CD4-positive, alpha-beta memory T cell (primary cell): ENCODE measurements at regions not wholly inside any gene's neighbourhood (a gene's known extent, or its start where the extent isn't known, plus 50 kb on each side); places are given as distances from the start of the nearest gene placed in this dataset.

ENCODE experiments used
- CTCF ChIA-PET: fragments of 350-600 bp; sonication (Branson Sonifier 250); formaldehyde crosslinking; loops from one replicate; lab custom pipeline; 2021; ENCODE audit warnings: inconsistent platforms; ENCODE audit not compliant: partially characterized antibody; lab: Charles Lee
- POLR2A ChIA-PET: fragments of 350-600 bp; sonication (Branson Sonifier 250); formaldehyde crosslinking; loops from one replicate; lab custom pipeline; 2021; ENCODE audit not compliant: partially characterized antibody; lab: Charles Lee
- DNase-seq, 5 donors: peaks; one replicate each; pipeline versions ENCODE4 v3.0.0 to v3.0.0-alpha.2; 2020 to 2022; ENCODE audit warnings: mixed read lengths in 1 of 5
- H3K27ac ChIP-seq: one replicate; pipeline ENCODE4 v1.7.0; 2013; ENCODE audit warnings: low read depth, low read length
- H3K27me3 ChIP-seq: 2 replicates; pipeline ENCODE4 v1.7.0; 2013; ENCODE audit warnings: mild to moderate bottlenecking, low read length, moderate library complexity; ENCODE audit not compliant: insufficient read depth
- H3K36me3 ChIP-seq: 2 replicates; pipeline ENCODE4 v1.7.0; 2013; ENCODE audit warnings: mild to moderate bottlenecking, low read length, moderate library complexity; ENCODE audit not compliant: insufficient read depth
- H3K4me1 ChIP-seq: 2 replicates; pipeline ENCODE4 v1.7.0; 2013; ENCODE audit warnings: mild to moderate bottlenecking, low read length, moderate library complexity; ENCODE audit not compliant: insufficient read depth
- H3K4me3 ChIP-seq, 2 donors: one replicate each; pipeline ENCODE4 v1.7.0; 2013; ENCODE audit warnings: low read length in 2 of 2, mild to moderate bottlenecking in 1 of 2
- H3K9me3 ChIP-seq, 2 donors: one replicate each; pipeline ENCODE4 v1.7.0; 2013; ENCODE audit warnings: low read length in 2 of 2, control low read depth in 1 of 2; ENCODE audit not compliant: control insufficient read depth in 1 of 2
- H3K27ac Mint-ChIP-seq, 7 donors: one replicate each; pipeline ENCODE4 v1.8.0; 2020 to 2021; ENCODE audit warnings: mixed read lengths in 7 of 7, mild to moderate bottlenecking in 6 of 7, inconsistent platforms in 3 of 7, moderate library complexity in 3 of 7
- H3K27me3 Mint-ChIP-seq, 2 donors: one replicate each; pipeline ENCODE4 v1.8.0; 2020 to 2021; ENCODE audit warnings: mixed read lengths in 2 of 2
- H3K36me3 Mint-ChIP-seq, 2 donors: one replicate each; pipeline ENCODE4 v1.8.0; 2020 to 2021; ENCODE audit warnings: mixed read lengths in 2 of 2, inconsistent platforms in 1 of 2, mild to moderate bottlenecking in 1 of 2
- H3K4me1 Mint-ChIP-seq, 4 donors: one replicate each; pipeline ENCODE4 v1.8.0; 2020 to 2021; ENCODE audit warnings: mixed read lengths in 4 of 4, mild to moderate bottlenecking in 1 of 4
- H3K4me3 Mint-ChIP-seq, 8 donors: one replicate each; pipeline ENCODE4 v1.8.0; 2020 to 2021; ENCODE audit warnings: mixed read lengths in 8 of 8, mild to moderate bottlenecking in 7 of 8, moderate library complexity in 6 of 8, inconsistent platforms in 3 of 8
- H3K9me3 Mint-ChIP-seq, 8 donors: one replicate each; pipeline ENCODE4 v1.8.0; 2020 to 2021; ENCODE audit warnings: mixed read lengths in 8 of 8, mild to moderate bottlenecking in 5 of 8, inconsistent platforms in 3 of 8, moderate library complexity in 1 of 8
- intact Hi-C: fragments of 100-400 bp; cut with micrococcal nuclease; formaldehyde crosslinking; loops from one replicate; pipeline ENCODE4 v1.15.1; 2023

DNA sequence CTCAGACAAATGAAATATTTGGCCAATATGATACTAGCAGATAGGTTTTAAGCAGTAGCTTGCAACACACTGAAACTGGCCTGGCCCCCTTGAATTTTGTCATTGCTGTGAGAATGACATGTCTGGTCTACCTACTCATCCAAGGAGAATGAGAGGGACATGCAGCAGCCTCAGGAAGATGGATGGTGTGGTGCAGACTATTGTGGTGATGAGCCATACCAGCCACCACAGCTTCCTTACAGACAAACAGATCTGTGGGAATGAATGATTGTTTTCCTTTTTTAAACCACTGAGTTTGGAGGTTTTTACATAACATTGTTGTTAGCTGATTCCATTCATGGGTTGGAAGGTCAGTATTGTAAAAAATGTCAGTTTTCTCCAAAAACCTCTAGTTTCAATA is 133.7 kb upstream of the POU1F1 start:
- no peaks in the 10 kb centered on the region for H3K36me3 Mint-ChIP-seq
- POLR2A ChIA-PET = no interaction called here

DNA sequence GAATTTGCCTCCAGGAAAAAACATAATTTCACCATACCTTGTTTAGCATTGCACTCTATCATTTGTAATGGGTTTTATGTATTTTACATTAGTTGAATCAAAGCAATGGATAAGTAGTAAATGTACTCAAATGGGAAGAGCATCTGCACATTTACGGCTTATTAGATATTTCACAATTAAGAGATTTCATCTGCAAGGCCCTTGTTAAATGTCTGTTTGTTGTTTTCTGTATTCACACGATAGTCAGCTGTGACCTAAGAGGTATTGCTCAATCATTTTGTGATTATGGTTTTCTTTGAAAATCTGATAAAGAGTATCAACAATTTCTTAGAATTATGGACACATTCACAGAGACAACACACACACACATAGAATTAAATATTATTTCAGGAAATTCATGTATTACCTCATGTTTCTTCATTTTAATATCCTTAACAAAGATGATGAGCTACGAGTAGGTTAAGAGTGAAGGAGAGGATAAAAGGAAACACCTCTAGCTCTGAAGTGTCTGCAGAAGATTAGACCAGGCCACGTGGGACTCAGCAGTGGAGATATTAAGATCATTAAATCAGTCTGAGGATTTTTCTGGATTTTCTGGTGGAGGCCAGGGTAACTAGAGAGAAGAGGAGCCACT is 121.9 kb upstream of the POU1F1 start:
- Mint-ChIP-seq H3K27ac (no peak overlapping the region), H3K9me3 (peaks cover 0 to 5% (median 0%) of the 10 kb centered on the region in 8 donors), H3K36me3 (no peaks in the 10 kb centered on the region), H3K4me1 (no peaks in the 10 kb centered on the region), H3K27me3 (peaks cover 2% of the 10 kb centered on the region in 2 donors), H3K4me3 (no peak overlapping the region)
- CTCF ChIA-PET = no interaction called here
- Histone ChIP-seq H3K36me3 (no peaks in the 10 kb centered on the region), H3K4me1 (no peaks in the 10 kb centered on the region), H3K4me3 (no peak overlapping the region), H3K27me3 (no peaks in the 10 kb centered on the region), H3K9me3 (no peaks in the 10 kb centered on the region), H3K27ac (no peak overlapping the region)
- DNase-seq = no peak
- intact Hi-C loops = no loop called here
- POLR2A ChIA-PET = no interaction called here

More for the DNA sequence above, 133.7 kb upstream of the POU1F1 start:
- Histone ChIP-seq H3K4me1 (no peaks in the 10 kb centered on the region), H3K9me3 (no peaks in the 10 kb centered on the region), H3K4me3 (no peak overlapping the region), H3K36me3 (no peaks in the 10 kb centered on the region), H3K27ac (no peak overlapping the region), H3K27me3 (no peaks in the 10 kb centered on the region)
- H3K4me1 Mint-ChIP-seq = no peaks in the 10 kb centered on the region
- H3K4me3 Mint-ChIP-seq = no peak overlapping the region
- intact Hi-C loops = no loop called here
- DNase-seq = no peak
- CTCF ChIA-PET = no interaction called here
- peaks cover 0 to 10% (median 0%) of the 10 kb centered on the region in 8 donors for H3K9me3 Mint-ChIP-seq
- H3K27me3 Mint-ChIP-seq = no peaks in the 10 kb centered on the region
- no peak overlapping the region for H3K27ac Mint-ChIP-seq

DNA sequence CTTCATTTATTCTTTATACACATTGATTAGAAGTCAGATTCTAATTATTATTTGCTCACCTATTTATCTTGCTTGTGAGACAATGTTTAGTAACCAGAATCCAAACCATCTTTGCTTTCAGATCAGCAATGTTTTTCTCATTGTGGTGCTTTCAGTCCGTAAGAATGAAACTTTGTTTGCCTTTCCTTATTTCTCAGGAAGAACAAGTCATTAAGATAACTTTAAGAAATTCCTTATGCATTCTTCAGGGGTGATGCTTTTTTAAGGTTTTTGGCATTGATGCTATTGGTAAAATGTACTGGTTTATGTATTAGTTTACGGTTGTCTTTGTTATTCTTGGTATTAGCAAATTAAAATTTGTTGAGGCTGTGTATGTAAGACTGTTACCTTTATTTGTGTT is 120.8 kb upstream of the POU1F1 start:
- Histone ChIP-seq H3K4me3 (no peak overlapping the region), H3K27ac (no peak overlapping the region), H3K9me3 (no peaks in the 10 kb centered on the region), H3K27me3 (no peaks in the 10 kb centered on the region), H3K4me1 (no peaks in the 10 kb centered on the region), H3K36me3 (no peaks in the 10 kb centered on the region)
- H3K27ac Mint-ChIP-seq = no peak overlapping the region
- no peak overlapping the region for H3K4me3 Mint-ChIP-seq
- H3K9me3 Mint-ChIP-seq = peaks cover 0 to 5% (median 0%) of the 10 kb centered on the region in 8 donors
- no peaks in the 10 kb centered on the region for H3K4me1 Mint-ChIP-seq
- H3K36me3 Mint-ChIP-seq = no peaks in the 10 kb centered on the region
- H3K27me3 Mint-ChIP-seq = peaks cover 2% of the 10 kb centered on the region in 2 donors
- ChIA-PET POLR2A (no interaction called here), CTCF (no interaction called here)
- intact Hi-C loops = no loop called here
- DNase-seq = no peak

DNA sequence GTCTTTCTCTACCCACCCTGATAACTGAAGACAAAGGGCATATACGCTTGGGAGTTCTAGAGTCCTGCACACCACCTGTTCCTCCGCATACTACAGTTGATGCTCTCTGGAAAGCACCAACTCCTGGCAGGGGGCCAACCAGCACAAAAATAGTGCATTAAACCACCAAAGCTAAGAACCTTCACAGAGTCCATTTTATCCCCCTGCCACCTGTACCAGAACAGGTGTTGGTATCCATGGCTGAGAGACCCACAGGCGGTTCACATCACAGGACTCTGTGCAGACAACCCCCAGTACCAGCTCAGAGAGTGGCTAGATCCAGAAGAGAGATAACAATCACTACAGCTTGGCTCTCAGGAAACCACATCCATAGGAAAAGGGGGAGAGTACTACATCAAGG is 114.4 kb upstream of the POU1F1 start:
- Mint-ChIP-seq H3K27me3 (peaks cover 0 to 1% of the 10 kb centered on the region in 2 donors), H3K27ac (no peak overlapping the region), H3K4me3 (no peak overlapping the region), H3K36me3 (no peaks in the 10 kb centered on the region), H3K4me1 (no peaks in the 10 kb centered on the region), H3K9me3 (peaks cover 0 to 5% (median 2%) of the 10 kb centered on the region in 8 donors)
- DNase-seq = no peak
- H3K9me3 ChIP-seq = no peaks in the 10 kb centered on the region
- H3K36me3 ChIP-seq = no peaks in the 10 kb centered on the region
- POLR2A ChIA-PET = no interaction called here
- no peaks in the 10 kb centered on the region for H3K27me3 ChIP-seq
- no peak overlapping the region for H3K27ac ChIP-seq
- no peaks in the 10 kb centered on the region for H3K4me1 ChIP-seq
- intact Hi-C loops = no loop called here
- H3K4me3 ChIP-seq = no peak overlapping the region
- CTCF ChIA-PET = interaction anchor here (0.7 kb wide), 1 partner anchor 672 kb away, joined by 3 read pairs; no protein-coding TSS in a partner anchor

DNA sequence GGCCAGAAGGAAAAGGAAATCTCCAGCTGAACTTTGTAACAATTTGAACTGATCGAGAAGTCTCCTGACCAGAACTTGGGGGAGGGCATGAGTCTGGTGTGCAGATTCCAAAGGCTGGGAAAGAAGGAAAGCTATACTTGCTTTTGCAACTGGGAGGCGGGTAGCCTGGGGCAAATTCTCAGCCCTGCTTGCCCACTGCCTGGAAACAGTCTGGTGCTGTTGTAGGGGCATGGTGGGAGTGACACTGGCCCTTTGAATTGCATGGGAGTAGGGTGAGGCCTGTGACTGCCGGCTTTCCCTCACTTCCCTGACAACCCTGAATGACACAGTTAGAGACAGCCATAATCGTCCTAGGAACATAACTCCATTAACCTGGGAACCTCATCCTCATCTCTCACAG is 114.0 kb upstream of the POU1F1 start:
- Mint-ChIP-seq H3K4me3 (no peak overlapping the region), H3K36me3 (no peaks in the 10 kb centered on the region), H3K27ac (no peak overlapping the region), H3K27me3 (peaks cover 0 to 1% of the 10 kb centered on the region in 2 donors), H3K4me1 (no peaks in the 10 kb centered on the region), H3K9me3 (peaks cover 0 to 5% (median 1%) of the 10 kb centered on the region in 8 donors)
- ChIA-PET POLR2A (no interaction called here), CTCF (no interaction called here)
- no peak for DNase-seq
- H3K36me3 ChIP-seq = no peaks in the 10 kb centered on the region
- H3K27me3 ChIP-seq = no peaks in the 10 kb centered on the region
- H3K9me3 ChIP-seq = no peaks in the 10 kb centered on the region
- no peaks in the 10 kb centered on the region for H3K4me1 ChIP-seq
- no peak overlapping the region for H3K27ac ChIP-seq
- H3K4me3 ChIP-seq = no peak overlapping the region
- intact Hi-C loops = no loop called here

DNA sequence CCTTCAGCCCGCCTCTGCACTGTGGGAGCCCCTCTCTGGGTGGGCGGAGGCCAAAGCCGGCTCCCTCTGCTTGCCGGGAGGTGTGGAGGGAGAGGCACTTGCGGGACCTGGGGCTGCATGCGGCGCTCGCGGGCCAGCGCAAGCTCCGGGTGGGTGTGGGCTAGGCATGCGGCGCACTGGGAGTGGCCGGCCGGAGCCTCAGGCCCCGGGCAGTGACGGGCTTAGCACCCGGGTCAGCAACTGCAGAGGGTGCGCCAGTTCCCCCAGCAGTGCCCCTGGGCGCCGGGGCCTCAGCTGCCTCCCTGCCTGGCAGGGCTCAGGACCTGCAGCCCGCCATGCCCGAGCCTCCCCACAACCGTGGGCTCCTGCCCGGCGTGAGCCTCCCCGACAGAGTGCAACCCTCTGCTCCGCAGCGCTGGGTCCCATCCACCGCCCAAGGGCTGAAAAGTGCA is 98.9 kb upstream of the POU1F1 start:
- H3K4me3 Mint-ChIP-seq = no peak overlapping the region
- H3K27ac Mint-ChIP-seq = no peak overlapping the region
- peaks cover 0 to 3% (median 0%) of the 10 kb centered on the region in 8 donors for H3K9me3 Mint-ChIP-seq
- POLR2A ChIA-PET = no interaction called here
- Histone ChIP-seq H3K4me1 (no peaks in the 10 kb centered on the region), H3K27me3 (no peaks in the 10 kb centered on the region), H3K9me3 (no peaks in the 10 kb centered on the region), H3K36me3 (no peaks in the 10 kb centered on the region), H3K27ac (no peak overlapping the region), H3K4me3 (no peak overlapping the region)
- intact Hi-C loops = no loop called here
- H3K27me3 Mint-ChIP-seq = peaks cover 4 to 6% of the 10 kb centered on the region in 2 donors
- no peaks in the 10 kb centered on the region for H3K36me3 Mint-ChIP-seq
- DNase-seq = no peak
- CTCF ChIA-PET = interaction anchor here (1.0 kb wide), 1 partner anchor 24 kb away, joined by 4 read pairs; no protein-coding TSS in a partner anchor
- no peaks in the 10 kb centered on the region for H3K4me1 Mint-ChIP-seq

DNA sequence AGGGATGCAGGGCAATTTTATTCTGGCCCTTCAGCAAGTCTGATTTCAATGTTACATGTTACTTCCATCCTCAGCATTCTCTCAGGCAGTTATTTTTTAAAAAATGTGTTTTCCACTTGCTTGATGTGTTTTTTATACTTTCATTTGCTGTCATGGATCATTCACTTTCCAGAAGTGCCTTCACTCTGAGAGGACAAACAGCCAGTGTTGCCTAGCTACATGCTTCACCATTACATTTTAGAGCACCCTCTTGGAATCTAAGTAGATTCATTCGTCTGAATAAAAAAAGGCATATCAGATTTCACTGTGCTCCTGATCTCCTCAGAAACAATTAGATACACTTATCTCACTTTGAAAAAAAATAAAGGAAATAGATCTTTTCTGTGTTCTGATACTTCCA is 93.6 kb upstream of the POU1F1 start:
- Mint-ChIP-seq H3K27me3 (peaks cover 6 to 10% of the 10 kb centered on the region in 2 donors), H3K9me3 (no peaks in the 10 kb centered on the region), H3K4me3 (no peak overlapping the region), H3K4me1 (no peaks in the 10 kb centered on the region), H3K27ac (no peak overlapping the region), H3K36me3 (no peaks in the 10 kb centered on the region)
- Histone ChIP-seq H3K27ac (no peak overlapping the region), H3K9me3 (no peaks in the 10 kb centered on the region), H3K4me1 (no peaks in the 10 kb centered on the region), H3K4me3 (no peak overlapping the region), H3K27me3 (no peaks in the 10 kb centered on the region), H3K36me3 (no peaks in the 10 kb centered on the region)
- CTCF ChIA-PET = interaction anchor here (1.1 kb wide), 1 partner anchor 19 kb away, joined by 3 read pairs; no protein-coding TSS in a partner anchor
- DNase-seq = no peak
- POLR2A ChIA-PET = no interaction called here
- intact Hi-C loops = no loop called here
